GM11168 (cell line): ENCODE measurements at regions not wholly inside any gene's neighbourhood (a gene's known extent, or its start where the extent isn't known, plus 50 kb on each side); places are given as distances from the start of the nearest gene placed in this dataset.
"Not testable (repeated sequence)": the region's sequence is repeated elsewhere in the genome, so short reads cannot be mapped to it uniquely, and the experiment has no call there.

Experiments used
- in situ Hi-C: fragments of 300-500 bp; cut with MboI; formaldehyde crosslinking; loops from one replicate; pipeline ENCODE4 v1.12.0; 2022; ENCODE audit warnings: low sequenced_read_pairs; ENCODE audit not compliant: unreplicated experiment

GRCh38 chr4:28296239-28296638 lies 1435.6 kb downstream of the STIM2 start:
- in situ Hi-C loops, result no loop called here

GRCh38 chr4:28310926-28311325 lies 1450.3 kb downstream of the STIM2 start:
- in situ Hi-C loops, result no loop called here

GRCh38 chr4:28312497-28312896 lies 1451.9 kb downstream of the STIM2 start:
- in situ Hi-C loops, result not testable (repeated sequence)

- in situ Hi-C loops, result no loop called here
Observed at GRCh38 chr4:28313729-28314713, 1453.4 kb downstream of the STIM2 start.

- in situ Hi-C loops, result no loop called here
Observed at GRCh38 chr4:28317221-28317620, 1456.6 kb downstream of the STIM2 start.

- in situ Hi-C loops, result no loop called here
Observed at GRCh38 chr4:28334249-28334648, 1473.6 kb downstream of the STIM2 start.

GRCh38 chr4:28341784-28342183 lies 1481.1 kb downstream of the STIM2 start:
- in situ Hi-C loops, result no loop called here

GRCh38 chr4:28350485-28350884 lies 1489.8 kb downstream of the STIM2 start:
- in situ Hi-C loops, result no loop called here

GRCh38 chr4:28351102-28351501 lies 1490.5 kb downstream of the STIM2 start:
- in situ Hi-C loops, result no loop called here

GRCh38 chr4:28351826-28352225 lies 1491.2 kb downstream of the STIM2 start:
- in situ Hi-C loops, result no loop called here

- in situ Hi-C loops, result no loop called here
Observed at GRCh38 chr4:28354880-28355656, 1494.4 kb downstream of the STIM2 start.

GRCh38 chr4:28357990-28358389 lies 1497.3 kb downstream of the STIM2 start:
- in situ Hi-C loops, result no loop called here

- in situ Hi-C loops, result no loop called here
Observed at GRCh38 chr4:28358606-28359005, 1498.0 kb downstream of the STIM2 start.

- in situ Hi-C loops, result no loop called here
Observed at GRCh38 chr4:28360681-28361080, 1500.0 kb downstream of the STIM2 start.

GRCh38 chr4:28362169-28362568 lies 1501.5 kb downstream of the STIM2 start:
- in situ Hi-C loops, result no loop called here

GRCh38 chr4:28369499-28369898 lies 1508.9 kb downstream of the STIM2 start:
- in situ Hi-C loops, result no loop called here

- in situ Hi-C loops, result no loop called here
Observed at GRCh38 chr4:28373191-28373590, 1512.5 kb downstream of the STIM2 start.

- in situ Hi-C loops, result no loop called here
Observed at GRCh38 chr4:28373601-28374000, 1513.0 kb downstream of the STIM2 start.

- in situ Hi-C loops, result no loop called here
Observed at GRCh38 chr4:28378109-28378830, 1517.6 kb downstream of the STIM2 start.

GRCh38 chr4:28385801-28386200 lies 1525.2 kb downstream of the STIM2 start:
- in situ Hi-C loops, result no loop called here

GRCh38 chr4:28386776-28387175 lies 1526.1 kb downstream of the STIM2 start:
- in situ Hi-C loops, result no loop called here
